Progenitor cell of endocrine pancreas (in vitro differentiated cells): ENCODE measurements at regions not wholly inside any gene's neighbourhood (a gene's known extent, or its start where the extent isn't known, plus 50 kb on each side); places are given as distances from the start of the nearest gene placed in this dataset.

Experiments
- DNase-seq: peaks from one replicate; pipeline ENCODE4 v3.0.0; 2021; ENCODE audit warnings: low spot score; ENCODE audit not compliant: unreplicated experiment
- H3K27ac Mint-ChIP-seq: 2 replicates; pipeline ENCODE4 v1.8.0; 2021; ENCODE audit warnings: mild to moderate bottlenecking, moderate library complexity, mixed read lengths
- H3K27me3 Mint-ChIP-seq: 2 replicates; pipeline ENCODE4 v1.8.0; 2021; ENCODE audit warnings: mixed read lengths
- H3K36me3 Mint-ChIP-seq: 2 replicates; pipeline ENCODE4 v1.8.0; 2022; ENCODE audit warnings: mixed read lengths; ENCODE audit not compliant: insufficient read depth
- H3K4me1 Mint-ChIP-seq: 2 replicates; pipeline ENCODE4 v1.8.0; 2021; ENCODE audit warnings: low read depth, mixed read lengths
- H3K4me3 Mint-ChIP-seq: 2 replicates; pipeline ENCODE4 v1.8.0; 2021; ENCODE audit warnings: low read depth, mild to moderate bottlenecking, moderate library complexity, mixed read lengths
- H3K9me3 Mint-ChIP-seq: 2 replicates; pipeline ENCODE4 v1.8.0; 2021; ENCODE audit warnings: low read depth, mixed read lengths
- TF ChIP-seq, protein P1 (sequence below): fragments of 200-600 bp; sonication (generic); IDR thresholded peaks from one replicate; pipeline ENCODE4 v1.5.0; 2021; ENCODE audit warnings: antibody characterized with exemption, mild to moderate bottlenecking; ENCODE audit not compliant: unreplicated experiment

DNA sequence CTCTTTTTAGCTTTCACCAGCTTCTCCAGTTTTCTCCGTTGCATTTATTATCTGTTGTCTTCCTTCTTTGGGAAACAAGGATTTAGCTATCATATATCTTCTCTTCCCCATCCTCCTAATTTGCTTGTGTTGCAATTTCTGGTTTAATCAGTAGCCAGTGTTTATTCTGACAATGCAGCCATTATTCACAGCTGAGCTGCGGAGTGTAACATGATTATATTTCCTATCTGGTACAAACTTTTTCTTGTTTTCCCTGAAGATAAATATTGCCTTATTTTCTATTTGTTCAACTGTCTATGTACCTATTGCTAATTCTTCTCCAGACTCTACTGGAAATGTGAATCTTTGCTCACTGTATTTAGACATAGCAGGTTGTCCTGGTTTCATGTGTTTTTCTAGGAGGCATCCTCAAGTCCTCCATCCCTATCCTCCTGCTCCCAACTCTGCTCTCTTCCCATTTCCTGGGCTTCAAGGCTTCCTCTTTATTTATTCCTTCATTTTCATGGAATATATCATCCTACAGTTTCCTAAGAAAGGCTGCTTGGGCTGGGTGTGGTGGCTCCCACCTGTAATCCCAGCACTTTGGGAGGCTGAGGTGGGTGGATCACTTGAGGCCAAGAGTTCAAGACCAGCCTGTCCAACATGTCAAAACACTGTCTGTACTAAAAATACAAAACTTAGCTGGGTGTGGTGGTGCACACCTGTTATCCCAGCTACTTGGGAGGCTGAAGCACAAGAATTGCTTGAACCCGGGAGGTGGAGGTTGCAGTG, 72.4 kb upstream of the KDM7A start:
- no peaks in the 10 kb centered on the region for H3K9me3 Mint-ChIP-seq
- TF ChIP-seq, protein P1, sequence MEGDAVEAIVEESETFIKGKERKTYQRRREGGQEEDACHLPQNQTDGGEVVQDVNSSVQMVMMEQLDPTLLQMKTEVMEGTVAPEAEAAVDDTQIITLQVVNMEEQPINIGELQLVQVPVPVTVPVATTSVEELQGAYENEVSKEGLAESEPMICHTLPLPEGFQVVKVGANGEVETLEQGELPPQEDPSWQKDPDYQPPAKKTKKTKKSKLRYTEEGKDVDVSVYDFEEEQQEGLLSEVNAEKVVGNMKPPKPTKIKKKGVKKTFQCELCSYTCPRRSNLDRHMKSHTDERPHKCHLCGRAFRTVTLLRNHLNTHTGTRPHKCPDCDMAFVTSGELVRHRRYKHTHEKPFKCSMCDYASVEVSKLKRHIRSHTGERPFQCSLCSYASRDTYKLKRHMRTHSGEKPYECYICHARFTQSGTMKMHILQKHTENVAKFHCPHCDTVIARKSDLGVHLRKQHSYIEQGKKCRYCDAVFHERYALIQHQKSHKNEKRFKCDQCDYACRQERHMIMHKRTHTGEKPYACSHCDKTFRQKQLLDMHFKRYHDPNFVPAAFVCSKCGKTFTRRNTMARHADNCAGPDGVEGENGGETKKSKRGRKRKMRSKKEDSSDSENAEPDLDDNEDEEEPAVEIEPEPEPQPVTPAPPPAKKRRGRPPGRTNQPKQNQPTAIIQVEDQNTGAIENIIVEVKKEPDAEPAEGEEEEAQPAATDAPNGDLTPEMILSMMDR: no peak
- H3K27ac Mint-ChIP-seq: no peak overlapping the region
- no peaks in the 10 kb centered on the region for H3K36me3 Mint-ChIP-seq
- peaks cover 4% of the 10 kb centered on the region for H3K4me1 Mint-ChIP-seq
- DNase-seq: no peak
- no peaks in the 10 kb centered on the region for H3K27me3 Mint-ChIP-seq
- H3K4me3 Mint-ChIP-seq: no peak overlapping the region

- Mint-ChIP-seq H3K27ac (peak overlapping the region; percentile 52), H3K9me3 (no peaks in the 10 kb centered on the region), H3K4me1 (peaks cover 8% of the 10 kb centered on the region), H3K36me3 (no peaks in the 10 kb centered on the region), H3K4me3 (no peak overlapping the region), H3K27me3 (no peaks in the 10 kb centered on the region)
- TF ChIP-seq, protein P1: no peak
- DNase-seq: no peak
These were observed 70.8 kb upstream of the KDM7A start for GRCh38 chr7:140247559-140247958.

- H3K27me3 Mint-ChIP-seq: no peaks in the 10 kb centered on the region
- peaks cover 16% of the 10 kb centered on the region for H3K4me1 Mint-ChIP-seq
- H3K36me3 Mint-ChIP-seq: no peaks in the 10 kb centered on the region
- H3K4me3 Mint-ChIP-seq: no peak overlapping the region
- DNase-seq: no peak
- H3K9me3 Mint-ChIP-seq: no peaks in the 10 kb centered on the region
- TF ChIP-seq, protein P1: no peak
- H3K27ac Mint-ChIP-seq: no peak overlapping the region
These were observed 68.9 kb upstream of the KDM7A start for GRCh38 chr7:140245611-140246105.

DNA sequence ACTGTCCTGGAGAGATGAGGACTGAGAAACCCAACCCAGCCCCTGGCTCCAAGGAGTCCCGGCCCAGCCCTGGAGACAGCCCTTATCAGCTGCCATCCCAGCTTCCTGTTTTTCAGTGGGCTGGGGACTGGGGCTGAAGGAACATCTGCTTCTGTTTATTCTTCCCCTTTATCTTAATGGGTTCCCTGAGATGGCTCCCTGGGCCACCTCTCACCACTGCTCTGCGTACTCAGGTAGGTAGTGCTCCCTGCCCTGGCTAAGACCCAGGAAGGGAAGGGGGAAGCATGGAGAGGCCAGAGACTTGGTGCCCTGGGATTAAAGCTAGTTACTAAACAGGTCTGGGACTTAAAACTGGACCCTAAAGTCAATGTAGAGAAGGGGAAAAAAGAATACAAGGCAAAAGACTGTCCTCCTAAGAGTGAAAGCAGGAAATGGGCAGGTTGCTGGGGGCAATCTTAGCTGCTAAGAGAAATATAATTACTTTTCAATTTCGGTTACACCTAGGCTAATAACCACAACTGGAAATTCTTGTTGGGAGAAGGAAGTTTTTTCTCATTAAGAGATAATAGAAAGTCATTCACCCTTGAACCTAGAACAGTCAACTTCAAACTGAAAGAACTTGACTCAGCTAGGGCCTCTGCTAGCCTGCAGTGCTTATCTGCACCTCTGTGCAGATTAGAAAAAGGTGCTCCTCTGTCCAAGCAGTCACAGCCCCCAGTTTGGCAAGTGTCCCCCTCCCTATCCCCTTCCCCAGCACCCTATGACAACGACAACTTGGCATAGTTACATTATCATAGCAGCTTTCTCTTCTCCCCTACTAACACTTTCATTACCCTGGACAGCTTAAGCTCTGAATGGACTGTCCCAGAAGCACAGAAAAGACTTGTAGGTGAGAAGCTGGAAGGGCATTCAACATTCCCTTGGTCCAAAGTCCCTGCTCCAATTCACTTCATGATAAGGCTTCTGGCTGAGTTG, 65.6 kb upstream of the KDM7A start:
- Mint-ChIP-seq H3K36me3 (no peaks in the 10 kb centered on the region), H3K27me3 (peaks cover 3% of the 10 kb centered on the region), H3K4me3 (no peak overlapping the region), H3K4me1 (peaks cover 12% of the 10 kb centered on the region), H3K27ac (peak overlapping the region; percentile 64), H3K9me3 (no peaks in the 10 kb centered on the region)
- TF ChIP-seq, protein P1: no peak
- no peak for DNase-seq

- no peak for DNase-seq
- Mint-ChIP-seq H3K4me1 (peaks cover 12% of the 10 kb centered on the region), H3K27me3 (peaks cover 5% of the 10 kb centered on the region), H3K27ac (no peak overlapping the region), H3K4me3 (no peak overlapping the region), H3K36me3 (no peaks in the 10 kb centered on the region), H3K9me3 (no peaks in the 10 kb centered on the region)
- TF ChIP-seq, protein P1: no peak
These were observed 62.8 kb upstream of the KDM7A start for GRCh38 chr7:140239653-140239935.
